GM12865 (cell line): ENCODE measurements at regions not wholly inside any gene's neighbourhood (a gene's known extent, or its start where the extent isn't known, plus 50 kb on each side); places are given as distances from the start of the nearest gene placed in this dataset.

Experiments
- DNase-seq: peaks from one replicate; pipeline ENCODE4 v3.0.0; 2010; ENCODE audit warnings: low read depth
- H3K4me3 ChIP-seq: 2 replicates; pipeline ENCODE4 v1.5.1; 2011; ENCODE audit warnings: mild to moderate bottlenecking, low read depth, low read length, control low read depth
- TF ChIP-seq, protein P1 (sequence below): IDR thresholded peaks from 2 replicates; pipeline ENCODE4 v1.5.1; 2011; ENCODE audit warnings: low read length, control low read depth, low read depth, inconsistent platforms; ENCODE audit not compliant: insufficient read depth; ENCODE audit errors: missing control alignments

DNA sequence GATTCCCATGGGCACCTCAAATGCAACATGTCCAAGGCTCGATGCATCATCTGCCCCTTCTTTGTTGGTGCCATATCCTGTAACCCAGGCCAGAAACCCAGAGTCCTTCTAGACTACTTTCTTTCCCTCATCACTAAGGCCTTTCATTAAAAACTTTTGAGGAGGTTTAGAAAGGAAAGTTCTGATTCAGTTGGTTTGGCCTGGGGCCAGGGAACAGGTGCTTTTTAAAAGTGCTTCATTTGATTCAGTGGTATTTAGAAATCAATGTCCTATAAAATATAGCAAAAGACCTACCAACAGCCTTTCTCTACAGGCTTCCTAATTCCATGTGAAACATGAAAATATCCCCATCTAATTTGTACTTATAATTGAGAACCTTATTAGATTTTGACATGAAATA lies 341.9 kb upstream of the RORA start:
- TF ChIP-seq, protein P1, sequence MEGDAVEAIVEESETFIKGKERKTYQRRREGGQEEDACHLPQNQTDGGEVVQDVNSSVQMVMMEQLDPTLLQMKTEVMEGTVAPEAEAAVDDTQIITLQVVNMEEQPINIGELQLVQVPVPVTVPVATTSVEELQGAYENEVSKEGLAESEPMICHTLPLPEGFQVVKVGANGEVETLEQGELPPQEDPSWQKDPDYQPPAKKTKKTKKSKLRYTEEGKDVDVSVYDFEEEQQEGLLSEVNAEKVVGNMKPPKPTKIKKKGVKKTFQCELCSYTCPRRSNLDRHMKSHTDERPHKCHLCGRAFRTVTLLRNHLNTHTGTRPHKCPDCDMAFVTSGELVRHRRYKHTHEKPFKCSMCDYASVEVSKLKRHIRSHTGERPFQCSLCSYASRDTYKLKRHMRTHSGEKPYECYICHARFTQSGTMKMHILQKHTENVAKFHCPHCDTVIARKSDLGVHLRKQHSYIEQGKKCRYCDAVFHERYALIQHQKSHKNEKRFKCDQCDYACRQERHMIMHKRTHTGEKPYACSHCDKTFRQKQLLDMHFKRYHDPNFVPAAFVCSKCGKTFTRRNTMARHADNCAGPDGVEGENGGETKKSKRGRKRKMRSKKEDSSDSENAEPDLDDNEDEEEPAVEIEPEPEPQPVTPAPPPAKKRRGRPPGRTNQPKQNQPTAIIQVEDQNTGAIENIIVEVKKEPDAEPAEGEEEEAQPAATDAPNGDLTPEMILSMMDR: no peak
- no peak overlapping the region for H3K4me3 ChIP-seq
- no peak for DNase-seq

DNA sequence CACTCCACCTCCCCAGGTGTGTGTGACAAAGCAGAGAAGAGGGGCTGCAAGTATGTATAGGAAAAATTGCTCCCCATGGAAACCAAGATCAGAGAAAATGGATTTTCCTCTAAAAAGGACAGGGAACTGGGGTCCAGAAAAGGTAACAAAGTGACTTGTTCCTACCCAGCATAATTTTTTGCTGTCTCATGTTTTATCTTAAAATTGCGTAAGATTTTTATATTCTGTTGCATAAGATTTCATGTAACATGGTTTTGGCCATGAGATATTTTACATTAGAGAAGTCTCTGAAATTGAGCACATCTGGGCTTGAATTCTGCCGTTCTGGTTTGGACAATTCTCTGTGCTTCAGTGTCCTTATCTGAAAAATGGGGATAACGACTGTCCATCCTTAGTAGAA lies 335.7 kb upstream of the RORA start:
- H3K4me3 ChIP-seq: no peak overlapping the region
- no peak for DNase-seq
- TF ChIP-seq, protein P1: no peak

DNA sequence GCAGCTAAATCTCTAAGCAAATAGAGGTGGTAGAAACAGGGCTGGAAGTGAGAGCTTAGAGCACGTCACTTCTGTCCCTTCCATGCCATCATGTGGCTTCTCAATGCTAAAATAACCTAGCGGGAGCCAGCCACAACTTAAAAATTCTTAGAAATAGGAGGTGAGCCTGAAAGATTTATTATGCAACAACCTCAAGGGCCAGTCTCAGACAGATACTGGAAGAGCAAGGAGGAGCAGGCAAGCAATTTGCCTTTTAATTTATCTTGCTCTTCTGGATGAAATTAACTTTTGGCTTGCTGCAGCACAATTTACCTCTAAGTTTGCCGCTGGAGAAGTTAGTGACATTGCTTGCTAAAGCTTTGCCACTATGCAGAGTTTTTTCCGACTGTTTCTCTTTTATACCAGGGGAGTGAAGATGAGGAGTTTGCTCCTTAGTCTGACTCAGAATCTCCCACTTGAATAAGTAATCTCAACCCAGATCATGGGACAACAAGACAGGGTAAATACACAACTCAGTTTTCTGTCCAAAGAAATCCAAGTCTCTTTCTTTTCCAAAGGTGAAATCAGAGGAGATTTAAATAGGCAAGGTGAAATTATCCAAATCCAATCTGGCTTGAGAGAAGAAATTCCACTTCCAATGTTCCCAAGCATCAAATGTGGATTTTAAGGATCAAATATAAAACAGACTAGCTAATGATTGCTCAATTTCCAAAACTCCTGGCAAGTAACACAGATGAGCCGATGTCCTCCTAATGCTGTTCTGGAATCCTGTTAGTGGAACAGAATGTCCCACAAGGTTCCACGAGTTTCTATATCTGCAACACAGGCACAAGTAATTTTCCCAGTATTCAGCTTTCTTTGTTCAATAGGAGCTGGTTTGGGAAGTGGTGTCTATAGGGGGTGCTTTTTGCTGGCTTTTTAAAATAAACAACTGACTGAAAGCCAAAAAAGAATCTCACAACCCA lies 329.4 kb upstream of the RORA start:
- H3K4me3 ChIP-seq: no peak overlapping the region
- DNase-seq: no peak
- TF ChIP-seq, protein P1: no peak

DNA sequence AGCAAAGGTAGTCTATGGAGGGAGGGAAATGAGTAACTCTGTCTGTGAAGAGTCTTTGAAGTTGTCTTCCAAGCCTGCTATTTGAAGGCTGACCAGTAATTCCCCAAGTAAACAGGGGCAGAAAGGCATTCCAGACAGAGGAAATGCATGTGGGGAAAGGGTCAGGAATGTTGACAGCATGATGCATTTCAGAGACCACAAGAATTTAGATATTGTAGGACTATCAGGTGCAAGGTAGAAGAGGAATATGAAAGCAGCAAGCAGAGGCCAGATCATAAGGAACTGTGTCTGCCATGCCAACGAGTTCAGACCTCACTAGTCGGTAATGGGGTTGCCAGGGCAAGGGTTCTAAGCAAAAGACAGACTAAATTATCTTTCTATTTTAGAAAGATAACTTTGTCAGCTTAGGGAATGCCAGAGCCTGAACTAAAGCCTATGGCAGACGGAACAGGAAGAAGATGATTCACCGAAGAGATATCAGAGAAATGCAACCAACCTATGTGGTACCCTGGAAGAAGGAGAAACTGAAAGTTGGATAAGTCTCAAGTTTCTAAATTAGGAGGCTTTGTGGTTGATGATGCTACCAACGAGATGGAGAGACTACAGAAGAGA lies 327.0 kb upstream of the RORA start:
- H3K4me3 ChIP-seq: no peak overlapping the region
- TF ChIP-seq, protein P1: no peak
- DNase-seq: no peak

GRCh38 chr15:61549727-61550126 lies 320.6 kb upstream of the RORA start:
- TF ChIP-seq, protein P1: no peak
- DNase-seq: no peak

GRCh38 chr15:61545763-61546162 lies 316.7 kb upstream of the RORA start:
- TF ChIP-seq, protein P1: no peak
- no peak overlapping the region for H3K4me3 ChIP-seq
- no peak for DNase-seq

More at GRCh38 chr15:61549727-61550126, 320.6 kb upstream of the RORA start:
- no peak overlapping the region for H3K4me3 ChIP-seq

- TF ChIP-seq, protein P1: no peak
- no peak overlapping the region for H3K4me3 ChIP-seq
- no peak for DNase-seq
These were observed 312.4 kb upstream of the RORA start for GRCh38 chr15:61541516-61541915.
